DND-41 (cell line): ENCODE measurements at regions not wholly inside any gene's neighbourhood (a gene's known extent, or its start where the extent isn't known, plus 50 kb on each side); places are given as distances from the start of the nearest gene placed in this dataset.

Source experiments
- EZH2 ChIP-seq: IDR thresholded peaks from 3 replicates; pipeline ENCODE4 v1.6.1; 2012; ENCODE audit warnings: borderline replicate concordance, low read depth, mild to moderate bottlenecking, moderate library complexity, low read length, inconsistent platforms; ENCODE audit not compliant: severe bottlenecking
- TF ChIP-seq, protein P1 (sequence below): IDR thresholded peaks from 2 replicates; pipeline ENCODE4 v1.5.1; 2012; ENCODE audit warnings: borderline replicate concordance, low read length, moderate library complexity, mild to moderate bottlenecking; ENCODE audit not compliant: poor library complexity, severe bottlenecking; ENCODE audit errors: extremely low read depth

DNA sequence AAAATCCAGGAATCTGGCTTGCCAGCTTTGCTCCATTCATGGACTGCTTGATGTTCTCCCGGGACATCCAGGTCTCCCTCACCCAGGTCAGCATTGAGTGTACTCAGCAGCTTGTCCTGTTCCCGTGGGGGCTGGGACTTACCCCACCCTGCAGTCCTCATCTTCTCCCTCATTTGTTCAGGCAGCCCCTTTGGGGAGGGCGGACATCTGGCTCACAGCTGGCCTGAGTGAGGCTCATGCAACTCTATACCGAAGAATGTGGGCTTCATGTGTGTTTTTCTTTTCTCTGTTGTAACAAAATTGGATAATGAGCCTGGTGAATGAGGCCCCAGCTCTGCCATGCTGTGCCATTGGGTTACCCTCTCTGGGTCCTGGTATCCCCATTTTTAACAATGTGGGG lies 227.7 kb upstream of the TENM4 start:
- TF ChIP-seq, protein P1, sequence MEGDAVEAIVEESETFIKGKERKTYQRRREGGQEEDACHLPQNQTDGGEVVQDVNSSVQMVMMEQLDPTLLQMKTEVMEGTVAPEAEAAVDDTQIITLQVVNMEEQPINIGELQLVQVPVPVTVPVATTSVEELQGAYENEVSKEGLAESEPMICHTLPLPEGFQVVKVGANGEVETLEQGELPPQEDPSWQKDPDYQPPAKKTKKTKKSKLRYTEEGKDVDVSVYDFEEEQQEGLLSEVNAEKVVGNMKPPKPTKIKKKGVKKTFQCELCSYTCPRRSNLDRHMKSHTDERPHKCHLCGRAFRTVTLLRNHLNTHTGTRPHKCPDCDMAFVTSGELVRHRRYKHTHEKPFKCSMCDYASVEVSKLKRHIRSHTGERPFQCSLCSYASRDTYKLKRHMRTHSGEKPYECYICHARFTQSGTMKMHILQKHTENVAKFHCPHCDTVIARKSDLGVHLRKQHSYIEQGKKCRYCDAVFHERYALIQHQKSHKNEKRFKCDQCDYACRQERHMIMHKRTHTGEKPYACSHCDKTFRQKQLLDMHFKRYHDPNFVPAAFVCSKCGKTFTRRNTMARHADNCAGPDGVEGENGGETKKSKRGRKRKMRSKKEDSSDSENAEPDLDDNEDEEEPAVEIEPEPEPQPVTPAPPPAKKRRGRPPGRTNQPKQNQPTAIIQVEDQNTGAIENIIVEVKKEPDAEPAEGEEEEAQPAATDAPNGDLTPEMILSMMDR = no peak
- no peak for TF ChIP-seq EZH2
